ENCODE measurements at regions not wholly inside any gene's neighbourhood (a gene's known extent, or its start where the extent isn't known, plus 50 kb on each side); places are given as distances from the start of the nearest gene placed in this dataset.
"Not testable (repeated sequence)": the region's sequence is repeated elsewhere in the genome, so short reads cannot be mapped to it uniquely, and the experiment has no call there.

DNA sequence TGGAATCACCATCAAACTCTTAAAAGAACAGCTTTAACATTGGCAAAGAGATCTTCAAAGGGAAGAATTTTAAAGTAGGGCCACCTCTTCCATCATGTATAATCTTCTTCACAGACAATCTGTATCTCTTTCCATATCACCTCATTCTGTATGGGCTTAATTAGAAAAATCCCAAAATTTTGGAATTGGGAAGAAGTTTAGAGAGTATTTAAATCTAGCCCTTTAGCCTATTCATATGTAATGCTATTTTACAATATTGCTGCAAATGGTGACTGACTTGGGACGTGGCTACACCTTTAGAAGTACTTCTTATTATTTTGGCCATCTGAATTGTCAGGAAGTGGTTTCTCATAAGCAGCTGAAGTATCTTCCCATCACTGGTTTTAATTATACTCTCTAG lies 474.3 kb downstream of the RFPL4B start:
- no peak for DNase-seq

DNA sequence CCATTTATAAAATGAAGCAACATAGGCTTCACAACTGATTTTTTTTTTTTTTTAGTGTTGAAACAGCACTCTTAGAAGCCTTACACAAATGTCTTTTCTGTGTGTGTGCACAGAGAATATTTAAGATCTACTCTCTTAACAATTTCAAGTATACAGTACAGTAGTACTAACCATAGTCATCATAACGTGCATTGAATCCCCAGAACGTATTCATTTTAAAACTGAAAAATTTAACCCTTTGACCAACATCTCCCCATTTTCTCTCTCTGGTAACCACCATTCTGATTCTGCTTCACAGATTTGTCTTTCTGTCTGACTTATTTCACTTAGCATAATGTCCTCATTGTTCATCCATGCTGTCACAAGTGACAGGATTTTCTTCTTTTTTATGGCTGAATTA lies 475.6 kb downstream of the RFPL4B start:
- DNase-seq = no peak

- DNase-seq = peak; percentile 54
Measured at GRCh38 chr6:112827793-112828192, 480.7 kb downstream of the RFPL4B start.

GRCh38 chr6:112831022-112831421 lies 483.9 kb downstream of the RFPL4B start:
- no peak for DNase-seq

- DNase-seq = no peak
Measured at GRCh38 chr6:112833581-112834131, 486.5 kb downstream of the RFPL4B start.

DNA sequence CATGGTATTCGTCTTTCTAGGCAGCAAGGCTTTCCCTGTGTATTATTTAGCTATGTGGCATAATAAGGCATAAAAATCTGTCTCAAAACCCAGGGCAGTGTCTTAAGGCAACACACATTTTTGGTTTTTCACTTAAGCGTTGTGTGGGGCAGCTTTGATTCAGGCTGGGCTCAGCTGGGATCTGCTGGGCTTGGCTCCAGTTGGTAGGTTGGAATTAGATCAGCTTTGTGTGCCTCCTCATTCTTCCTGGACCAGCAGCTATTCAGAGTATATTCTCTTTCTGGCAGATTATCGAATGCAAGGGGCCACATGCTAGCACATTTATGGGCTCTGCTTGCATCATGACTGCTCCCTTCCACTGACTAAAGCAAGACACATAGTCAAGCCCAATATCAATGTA lies 487.9 kb downstream of the RFPL4B start:
- DNase-seq = no peak

GRCh38 chr6:112839525-112839961 lies 492.4 kb downstream of the RFPL4B start:
- no peak for DNase-seq

GRCh38 chr6:112841553-112842329 lies 494.6 kb downstream of the RFPL4B start:
- DNase-seq = no peak

DNA sequence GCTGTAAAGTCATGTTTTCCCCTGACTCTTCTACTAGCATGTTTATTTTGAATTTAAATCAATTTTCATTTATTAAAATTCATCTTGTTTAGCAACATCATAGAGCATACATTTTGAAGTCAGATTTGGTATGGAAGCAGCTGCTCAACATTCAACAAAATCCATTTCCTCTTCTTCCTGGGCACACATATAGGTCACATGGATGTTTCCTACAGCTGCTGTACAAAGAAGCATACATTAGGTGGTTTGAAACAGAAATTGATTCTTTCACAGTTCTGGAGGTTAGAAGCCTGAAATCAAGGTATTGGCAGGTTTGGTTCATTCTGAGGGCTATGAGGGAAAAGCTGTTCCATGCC lies 495.2 kb downstream of the RFPL4B start:
- DNase-seq = no peak

DNA sequence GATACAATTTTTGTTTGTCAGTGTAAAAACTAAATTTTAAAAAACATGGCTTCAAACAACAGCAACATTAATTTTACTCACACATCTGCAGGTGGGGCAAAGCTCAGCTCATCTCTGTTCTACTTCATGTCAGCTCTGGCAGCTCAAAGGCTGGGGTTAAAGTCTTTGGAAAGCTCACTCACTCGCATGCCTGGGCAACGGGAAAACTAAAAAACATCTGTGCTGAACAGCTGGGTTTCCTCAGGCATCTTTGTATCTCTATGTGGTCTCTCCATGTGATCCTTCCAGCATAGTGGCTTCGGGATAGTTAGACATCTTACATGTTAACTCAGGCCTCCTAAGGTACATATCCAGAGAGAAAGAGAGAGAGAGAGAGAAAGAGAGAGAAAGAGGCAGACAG lies 499.6 kb downstream of the RFPL4B start:
- no peak for DNase-seq

DNA sequence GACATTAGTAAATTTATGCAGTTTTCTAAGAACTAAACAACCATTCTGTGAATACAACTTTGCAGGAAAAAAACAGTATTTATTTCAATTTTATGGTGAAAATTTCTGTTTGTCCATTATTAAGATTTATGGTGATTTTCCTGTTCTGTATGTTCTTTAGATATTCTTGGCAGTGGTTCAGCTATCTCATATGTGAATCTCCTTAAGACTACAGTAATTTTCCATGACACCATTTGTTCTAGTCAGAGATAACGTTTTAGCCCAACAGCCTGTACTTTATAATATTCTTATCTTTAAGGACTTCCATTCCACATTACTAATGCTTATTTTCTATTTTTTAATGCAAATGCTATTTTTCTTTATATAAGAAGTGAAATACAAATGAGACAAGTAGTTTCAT lies 504.0 kb downstream of the RFPL4B start:
- no peak for DNase-seq

- no peak for DNase-seq
Measured at GRCh38 chr6:112853162-112853561, 506.0 kb downstream of the RFPL4B start.

- no peak for DNase-seq
Measured at GRCh38 chr6:112863753-112864152, 516.6 kb downstream of the RFPL4B start.

- no peak for DNase-seq
Measured at GRCh38 chr6:112865131-112865530, 518.0 kb downstream of the RFPL4B start.

GRCh38 chr6:112874881-112875280 lies 527.8 kb downstream of the RFPL4B start:
- no peak for DNase-seq

DNA sequence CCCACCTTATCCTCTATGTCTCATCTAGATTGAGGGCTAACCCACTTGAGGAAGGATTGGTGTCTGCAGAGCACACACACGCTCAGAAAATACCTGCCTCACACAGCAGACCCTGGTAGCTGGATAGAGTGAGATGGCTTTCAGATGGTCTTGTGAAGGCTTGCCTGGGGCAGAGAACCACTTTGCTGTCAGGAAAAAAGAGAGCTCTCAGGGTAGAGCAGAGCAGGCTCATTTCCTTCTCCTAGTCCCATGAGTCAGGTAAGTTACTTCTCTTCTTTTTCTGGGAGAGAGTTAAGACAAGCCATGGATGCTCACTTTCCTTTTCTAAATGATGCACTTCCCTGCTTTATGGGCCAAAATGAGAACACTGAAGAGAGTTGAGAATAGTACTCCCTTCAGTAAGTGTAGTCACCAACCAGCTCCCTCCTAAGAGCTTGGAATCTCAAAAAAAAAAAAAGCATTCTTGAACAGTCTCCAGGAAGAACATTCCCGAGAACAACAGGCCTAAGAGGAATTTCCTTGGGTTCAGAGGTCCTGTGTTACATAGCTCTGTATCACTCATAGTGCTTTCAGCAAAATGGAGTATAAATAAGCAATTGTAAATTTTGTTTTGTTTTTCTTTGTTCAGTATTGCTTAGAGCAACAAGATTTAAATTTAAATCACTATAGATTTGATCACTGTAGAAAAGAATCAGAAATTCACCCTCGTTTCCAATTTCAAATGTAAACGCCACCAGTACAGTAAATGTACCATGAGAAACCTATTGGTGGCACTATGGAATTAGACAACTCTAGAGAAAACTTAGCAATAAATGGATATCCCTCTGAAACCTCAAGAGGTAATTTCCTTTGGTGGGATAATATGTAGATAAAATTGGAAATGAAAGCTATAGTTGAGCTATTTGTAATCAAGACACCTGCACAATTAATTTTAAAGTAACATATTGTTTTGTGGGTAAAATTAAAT lies 530.3 kb downstream of the RFPL4B start:
- no peak for DNase-seq

GRCh38 chr6:112879920-112880413 lies 532.8 kb downstream of the RFPL4B start:
- DNase-seq = no peak

- no peak for DNase-seq
Measured at GRCh38 chr6:112881027-112881426, 533.9 kb downstream of the RFPL4B start.

GRCh38 chr6:112881828-112882780 lies 535.0 kb downstream of the RFPL4B start:
- no peak for DNase-seq

DNA sequence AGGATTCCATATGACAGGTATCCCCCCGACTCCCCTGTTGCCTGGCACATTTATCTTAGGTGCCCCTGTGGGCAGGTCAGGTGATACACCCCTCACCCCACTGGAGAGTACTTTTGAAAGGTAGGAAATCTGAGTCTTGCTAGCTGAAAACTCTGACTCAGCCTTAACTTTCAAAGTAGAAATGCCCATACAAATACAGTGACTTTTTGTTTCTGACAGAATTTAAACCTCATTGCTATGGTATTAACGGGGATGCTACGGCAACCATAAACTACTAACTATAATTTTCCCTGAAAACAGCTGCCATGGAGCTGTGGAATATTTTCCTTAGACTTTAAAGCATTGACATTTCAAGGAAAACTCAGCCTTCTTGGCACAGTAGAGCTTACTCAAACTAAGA lies 536.0 kb downstream of the RFPL4B start:
- no peak for DNase-seq

DNA sequence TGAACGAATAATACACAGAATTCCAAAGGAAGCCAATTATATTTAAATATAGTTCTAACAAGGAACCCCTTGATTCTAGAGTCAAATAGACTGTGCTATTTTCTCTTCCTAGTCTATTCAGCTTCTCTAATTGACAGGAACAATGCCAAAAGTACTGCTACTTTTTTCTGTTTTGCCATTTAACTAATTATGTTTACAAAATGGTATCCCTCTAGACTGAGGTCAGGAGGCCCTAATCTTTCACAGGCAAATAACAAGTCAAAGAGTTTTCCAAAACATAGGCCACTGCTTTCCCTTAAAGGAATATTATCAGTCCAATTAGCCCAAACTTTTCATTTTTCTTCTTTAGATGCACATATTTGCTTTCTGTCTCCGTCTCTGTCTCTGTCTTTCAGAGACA lies 539.3 kb downstream of the RFPL4B start:
- no peak for DNase-seq

DNA sequence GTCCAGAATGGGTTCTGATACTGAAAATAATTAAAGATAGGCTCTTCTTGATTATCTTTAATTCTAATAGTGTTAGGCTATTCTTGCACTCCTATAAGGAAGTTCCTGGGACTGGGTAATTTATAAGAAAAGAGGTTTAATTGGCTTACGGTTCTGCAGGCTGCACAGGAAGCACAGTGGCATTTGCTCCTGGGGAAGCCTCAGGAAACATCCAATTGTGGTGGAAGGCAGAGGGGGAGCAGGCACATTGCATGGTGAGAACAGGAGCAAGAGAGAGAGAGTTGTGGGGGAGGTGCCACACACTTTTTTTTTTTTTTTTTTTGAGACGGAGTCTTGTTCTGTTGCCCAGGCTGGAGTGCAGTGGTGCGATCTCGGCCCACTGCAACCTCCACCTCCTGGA lies 540.3 kb downstream of the RFPL4B start:
- not testable (repeated sequence) for DNase-seq

Measured in suppressor macrophage treated with lipopolysaccharide for 4 hours (primary cell).